ENCODE measurements at regions not wholly inside any gene's neighbourhood (a gene's known extent, or its start where the extent isn't known, plus 50 kb on each side); places are given as distances from the start of the nearest gene placed in this dataset.

DNA sequence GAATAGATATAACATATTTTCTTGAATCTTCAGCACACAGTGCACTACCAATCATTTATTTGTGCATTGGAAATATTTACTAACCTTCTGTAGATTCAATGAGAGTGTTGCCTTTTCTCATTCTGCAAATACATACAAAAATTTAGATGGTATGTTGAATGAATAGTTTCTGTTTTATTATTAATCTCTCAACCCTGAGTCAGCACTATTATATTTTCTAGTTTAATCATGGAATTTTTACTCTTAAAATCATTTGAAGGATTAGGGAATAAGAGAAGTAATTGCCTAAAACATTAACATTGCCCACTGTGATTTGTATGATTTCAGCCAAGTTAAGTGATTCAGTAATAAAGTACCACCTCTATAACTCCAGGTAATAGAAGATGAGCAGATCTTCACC is 370.2 kb upstream of the CDH7 start:
- H3K36me3 Mint-ChIP-seq (ENCODE audit: low read depth): no peaks in the 10 kb centered on the region
- no peaks in the 10 kb centered on the region for H3K4me1 Mint-ChIP-seq (ENCODE audit: low read depth)
- no peak for DNase-seq (ENCODE audit: low spot score)
- H3K27ac Mint-ChIP-seq (ENCODE audit: unreplicated experiment): no peak overlapping the region
- H3K27me3 Mint-ChIP-seq (ENCODE audit: low read depth): peaks cover 8% of the 10 kb centered on the region
- peaks cover 15% of the 10 kb centered on the region for H3K9me3 Mint-ChIP-seq (ENCODE audit: low read depth)
- TF ChIP-seq, protein P1, sequence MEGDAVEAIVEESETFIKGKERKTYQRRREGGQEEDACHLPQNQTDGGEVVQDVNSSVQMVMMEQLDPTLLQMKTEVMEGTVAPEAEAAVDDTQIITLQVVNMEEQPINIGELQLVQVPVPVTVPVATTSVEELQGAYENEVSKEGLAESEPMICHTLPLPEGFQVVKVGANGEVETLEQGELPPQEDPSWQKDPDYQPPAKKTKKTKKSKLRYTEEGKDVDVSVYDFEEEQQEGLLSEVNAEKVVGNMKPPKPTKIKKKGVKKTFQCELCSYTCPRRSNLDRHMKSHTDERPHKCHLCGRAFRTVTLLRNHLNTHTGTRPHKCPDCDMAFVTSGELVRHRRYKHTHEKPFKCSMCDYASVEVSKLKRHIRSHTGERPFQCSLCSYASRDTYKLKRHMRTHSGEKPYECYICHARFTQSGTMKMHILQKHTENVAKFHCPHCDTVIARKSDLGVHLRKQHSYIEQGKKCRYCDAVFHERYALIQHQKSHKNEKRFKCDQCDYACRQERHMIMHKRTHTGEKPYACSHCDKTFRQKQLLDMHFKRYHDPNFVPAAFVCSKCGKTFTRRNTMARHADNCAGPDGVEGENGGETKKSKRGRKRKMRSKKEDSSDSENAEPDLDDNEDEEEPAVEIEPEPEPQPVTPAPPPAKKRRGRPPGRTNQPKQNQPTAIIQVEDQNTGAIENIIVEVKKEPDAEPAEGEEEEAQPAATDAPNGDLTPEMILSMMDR (IDR thresholded peaks at IDR 0.05): no peak
- no peak overlapping the region for H3K4me3 Mint-ChIP-seq (ENCODE audit: unreplicated experiment)

DNA sequence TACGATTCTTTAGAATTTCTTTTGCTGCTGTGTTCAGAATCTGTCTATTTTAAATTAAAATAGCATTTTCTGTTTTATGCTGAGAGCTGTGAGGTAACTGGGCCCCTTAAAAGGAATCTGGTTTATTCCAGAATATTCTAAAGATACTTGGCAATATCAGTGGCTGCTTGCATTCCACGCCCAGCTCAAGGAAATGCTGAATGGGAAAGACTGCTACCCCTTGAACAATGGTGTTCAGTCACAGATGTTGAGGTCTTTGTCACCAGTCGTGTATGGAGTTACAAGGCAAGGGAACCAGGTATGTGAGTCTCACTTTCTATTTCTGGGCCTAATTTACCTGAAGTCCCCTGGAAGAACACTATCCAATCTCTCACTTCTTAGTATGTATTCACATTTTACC is 377.9 kb upstream of the CDH7 start:
- Mint-ChIP-seq H3K27me3 (ENCODE audit: low read depth) (peaks cover 10% of the 10 kb centered on the region), H3K27ac (ENCODE audit: unreplicated experiment) (no peak overlapping the region), H3K4me3 (ENCODE audit: unreplicated experiment) (no peak overlapping the region), H3K36me3 (ENCODE audit: low read depth) (peaks cover 1% of the 10 kb centered on the region), H3K9me3 (ENCODE audit: low read depth) (no peaks in the 10 kb centered on the region), H3K4me1 (ENCODE audit: low read depth) (no peaks in the 10 kb centered on the region)
- no peak for DNase-seq (ENCODE audit: low spot score)
- TF ChIP-seq, protein P1 (IDR thresholded peaks at IDR 0.05): no peak

DNA sequence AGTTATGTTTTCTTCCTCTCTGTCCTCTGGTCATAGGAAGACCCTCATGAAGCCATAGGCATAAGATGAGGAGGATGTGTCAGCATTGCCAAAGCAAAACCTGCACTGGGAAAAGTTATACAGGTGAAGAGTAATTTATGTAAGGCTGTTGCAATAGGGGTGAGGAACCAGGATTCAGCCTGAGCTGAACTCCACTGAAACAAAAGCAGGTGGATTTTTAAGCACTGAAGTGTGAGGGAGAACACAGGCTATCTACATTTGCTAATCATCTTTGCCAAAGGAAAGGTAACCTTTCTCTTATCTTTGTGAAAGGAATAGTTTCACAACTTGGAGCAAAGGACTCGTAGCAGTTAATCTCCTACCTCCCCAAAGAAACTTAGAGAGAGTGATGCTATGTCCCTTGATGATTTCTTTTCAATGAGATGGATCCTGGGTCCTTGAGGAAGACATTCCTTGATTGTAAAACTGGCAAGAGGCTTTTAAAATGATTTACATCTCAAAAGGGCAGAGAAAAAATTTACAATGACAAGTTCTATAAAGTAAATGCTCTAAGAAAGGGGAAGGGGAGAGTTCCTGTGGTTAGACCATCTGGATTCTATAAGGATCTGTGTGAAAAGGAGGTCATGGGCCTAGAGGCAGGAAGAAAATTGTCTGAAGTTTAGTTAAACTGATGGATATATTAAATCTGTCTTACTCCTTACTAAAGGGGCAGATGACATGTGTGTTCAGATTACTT is 385.4 kb upstream of the CDH7 start:
- Mint-ChIP-seq H3K27ac (ENCODE audit: unreplicated experiment) (no peak overlapping the region), H3K36me3 (ENCODE audit: low read depth) (no peaks in the 10 kb centered on the region), H3K4me3 (ENCODE audit: unreplicated experiment) (no peak overlapping the region), H3K4me1 (ENCODE audit: low read depth) (no peaks in the 10 kb centered on the region), H3K27me3 (ENCODE audit: low read depth) (no peaks in the 10 kb centered on the region), H3K9me3 (ENCODE audit: low read depth) (no peaks in the 10 kb centered on the region)
- no peak for DNase-seq (ENCODE audit: low spot score)
- TF ChIP-seq, protein P1 (IDR thresholded peaks at IDR 0.05): no peak

DNA sequence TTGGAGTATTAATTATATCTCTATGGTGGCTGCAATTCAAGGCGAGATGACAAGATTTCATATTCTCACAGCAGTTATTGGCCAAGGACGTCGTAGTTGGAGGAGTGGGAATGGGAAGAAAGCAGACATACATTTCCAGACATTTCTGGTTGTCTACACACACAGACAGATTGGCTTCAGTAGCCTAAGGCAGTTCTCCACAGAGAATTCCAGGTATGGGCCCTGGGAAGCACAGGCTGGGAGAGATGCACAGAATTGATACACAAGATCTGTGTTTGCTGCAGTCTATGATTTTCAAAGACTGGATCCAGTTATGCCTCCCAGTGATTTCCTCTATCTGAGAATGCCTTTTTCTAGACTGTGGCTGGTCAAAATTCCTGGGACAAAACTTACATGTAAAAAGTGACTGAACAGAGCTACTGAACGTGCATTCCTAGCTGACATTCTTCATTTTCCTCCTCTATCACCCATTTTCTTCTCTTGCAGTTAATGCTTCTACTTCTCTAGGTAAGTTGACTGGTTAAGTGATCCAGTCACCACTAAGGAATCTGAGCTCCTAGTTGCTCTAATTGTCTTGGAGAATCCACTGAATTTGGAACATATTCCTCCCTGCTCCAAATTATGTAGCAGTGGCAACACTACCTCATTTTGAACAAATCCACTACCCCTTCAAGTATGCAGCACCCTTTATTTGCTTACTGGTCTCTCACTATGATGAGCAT is 386.7 kb upstream of the CDH7 start:
- Mint-ChIP-seq H3K36me3 (ENCODE audit: low read depth) (no peaks in the 10 kb centered on the region), H3K4me1 (ENCODE audit: low read depth) (no peaks in the 10 kb centered on the region), H3K9me3 (ENCODE audit: low read depth) (no peaks in the 10 kb centered on the region), H3K4me3 (ENCODE audit: unreplicated experiment) (no peak overlapping the region), H3K27me3 (ENCODE audit: low read depth) (no peaks in the 10 kb centered on the region), H3K27ac (ENCODE audit: unreplicated experiment) (no peak overlapping the region)
- TF ChIP-seq, protein P1 (IDR thresholded peaks at IDR 0.05): no peak
- DNase-seq (ENCODE audit: low spot score): no peak

DNA sequence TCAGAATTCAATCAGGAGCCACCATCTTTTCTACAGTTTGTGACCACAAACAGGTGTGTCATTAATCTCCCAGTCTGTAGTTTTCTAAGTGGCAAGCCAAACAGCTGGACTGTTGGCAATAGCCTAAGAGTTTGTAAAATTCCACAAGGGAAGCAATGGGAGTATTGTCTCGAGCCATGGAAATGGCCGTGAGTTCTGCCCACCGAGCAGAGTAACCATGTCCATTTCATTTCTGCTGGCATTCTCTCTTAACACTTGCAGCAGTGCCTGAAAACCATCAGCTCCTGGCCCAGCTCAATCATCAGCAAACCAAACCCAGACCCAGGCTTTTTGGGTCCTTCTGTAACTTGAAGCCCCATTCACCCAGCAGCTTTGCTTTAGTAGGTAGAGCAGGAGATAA is 387.8 kb upstream of the CDH7 start:
- no peaks in the 10 kb centered on the region for H3K9me3 Mint-ChIP-seq (ENCODE audit: low read depth)
- TF ChIP-seq, protein P1 (IDR thresholded peaks at IDR 0.05): no peak
- no peak for DNase-seq (ENCODE audit: low spot score)
- no peak overlapping the region for H3K27ac Mint-ChIP-seq (ENCODE audit: unreplicated experiment)
- H3K4me3 Mint-ChIP-seq (ENCODE audit: unreplicated experiment): no peak overlapping the region
- no peaks in the 10 kb centered on the region for H3K36me3 Mint-ChIP-seq (ENCODE audit: low read depth)
- no peaks in the 10 kb centered on the region for H3K4me1 Mint-ChIP-seq (ENCODE audit: low read depth)
- H3K27me3 Mint-ChIP-seq (ENCODE audit: low read depth): no peaks in the 10 kb centered on the region

Data from chondrocyte (in vitro differentiated cells).